ENCODE measurements at regions not wholly inside any gene's neighbourhood (a gene's known extent, or its start where the extent isn't known, plus 50 kb on each side); places are given as distances from the start of the nearest gene placed in this dataset.
A peak's percentile ranks its signal among the peaks of the same experiment; 100 is the strongest.

DNA sequence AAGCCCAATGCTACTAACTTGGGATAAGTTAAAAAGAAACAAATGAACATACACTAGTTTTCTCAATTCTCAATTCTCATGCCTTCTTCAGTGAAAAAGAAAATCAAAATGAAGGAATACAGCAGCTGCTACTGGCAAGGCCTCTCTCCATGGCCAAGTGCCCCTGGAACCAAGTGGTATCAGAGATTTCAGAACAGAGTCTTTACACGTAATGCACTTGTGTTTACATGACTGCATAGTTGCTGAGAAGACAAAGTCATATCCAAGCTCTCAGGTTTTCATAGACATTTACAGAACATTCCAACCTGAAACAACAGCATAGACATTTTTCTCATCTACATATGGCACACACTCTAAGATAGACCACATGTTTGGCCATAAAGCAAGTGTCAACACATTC lies 789.9 kb downstream of the CBLN2 start:
- DNase-seq (ENCODE audit: low spot score) = no peak

DNA sequence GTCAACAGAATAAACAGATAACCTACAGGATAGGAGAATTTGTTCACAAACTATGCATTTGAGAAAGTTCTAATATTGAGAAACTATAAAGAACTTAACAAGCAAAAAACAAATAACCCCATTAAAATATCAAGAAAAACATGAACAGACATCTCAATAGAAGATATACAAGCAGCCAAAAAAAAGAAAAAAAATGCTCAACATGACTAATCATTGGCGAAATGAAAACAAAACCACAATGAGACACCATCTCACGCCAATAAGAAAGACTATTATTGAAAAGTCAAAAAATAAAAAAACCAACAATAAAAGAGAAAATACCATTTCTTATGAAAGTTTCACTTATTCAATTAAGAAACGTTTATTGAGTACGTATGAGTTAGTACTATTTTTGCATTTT lies 800.5 kb downstream of the CBLN2 start:
- DNase-seq (ENCODE audit: low spot score) = no peak

- DNase-seq (ENCODE audit: low spot score) = no peak
These were observed 814.5 kb downstream of the CBLN2 start for GRCh38 chr18:71729611-71730010.

- DNase-seq (ENCODE audit: low spot score) = no peak
These were observed 816.2 kb downstream of the CBLN2 start for GRCh38 chr18:71727909-71728308.

GRCh38 chr18:71725256-71725655 lies 818.9 kb downstream of the CBLN2 start:
- no peak for DNase-seq (ENCODE audit: low spot score)

GRCh38 chr18:71707985-71708500 lies 836.1 kb downstream of the CBLN2 start:
- DNase-seq (ENCODE audit: low spot score) = peak; percentile 1

DNA sequence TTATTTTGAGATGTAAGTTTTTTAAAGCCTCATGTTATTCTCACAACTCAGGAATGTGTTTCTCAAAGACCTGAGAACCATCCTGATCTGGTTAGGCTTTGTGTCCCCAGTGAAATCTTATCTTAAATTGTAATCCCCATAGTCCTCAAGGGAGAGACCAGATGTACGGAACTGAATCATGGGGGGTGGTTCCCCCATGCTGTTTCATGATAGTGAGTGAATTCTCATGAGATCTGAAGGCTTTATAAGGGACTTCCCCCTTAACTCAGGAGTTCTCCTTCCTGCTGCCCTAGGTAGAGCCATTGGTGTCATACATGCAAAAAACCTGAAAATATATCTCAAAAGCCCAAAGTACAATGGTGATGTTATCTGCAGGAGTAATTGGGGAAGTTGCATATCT lies 836.7 kb downstream of the CBLN2 start:
- DNase-seq (ENCODE audit: low spot score) = no peak

DNA sequence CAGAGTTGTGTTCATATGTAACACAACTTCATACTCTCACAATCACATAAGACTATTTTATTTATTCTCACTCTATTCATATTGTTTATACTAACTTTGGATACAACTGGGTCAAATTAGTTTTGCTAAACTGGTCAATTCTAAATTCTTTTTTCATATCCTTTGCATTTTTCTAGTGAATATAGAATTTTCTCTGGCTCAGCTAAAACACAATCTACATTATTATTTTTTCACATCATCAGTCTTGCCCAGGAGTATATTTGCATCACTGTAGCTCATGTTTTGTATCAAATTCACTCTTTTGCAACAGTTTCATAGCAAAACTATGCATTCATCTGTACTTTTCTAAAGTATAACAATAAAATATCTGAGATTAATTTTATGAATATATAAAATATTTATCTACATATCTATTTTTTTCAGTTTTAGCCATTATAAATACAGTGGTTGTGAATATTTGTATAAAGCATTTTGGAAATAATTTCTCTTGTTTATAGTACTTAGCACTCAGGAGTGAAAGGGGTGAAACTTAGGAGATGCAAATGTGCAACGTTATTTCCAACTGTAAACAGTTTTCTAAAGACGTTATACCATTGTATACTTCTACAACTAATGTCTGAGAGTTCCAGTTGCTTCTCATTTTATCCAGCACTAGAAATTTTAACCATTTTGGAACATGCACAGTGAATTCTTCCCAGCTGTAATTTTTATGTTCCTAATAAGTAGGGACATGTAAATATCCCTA lies 854.6 kb downstream of the CBLN2 start:
- DNase-seq (ENCODE audit: low spot score) = no peak

DNA sequence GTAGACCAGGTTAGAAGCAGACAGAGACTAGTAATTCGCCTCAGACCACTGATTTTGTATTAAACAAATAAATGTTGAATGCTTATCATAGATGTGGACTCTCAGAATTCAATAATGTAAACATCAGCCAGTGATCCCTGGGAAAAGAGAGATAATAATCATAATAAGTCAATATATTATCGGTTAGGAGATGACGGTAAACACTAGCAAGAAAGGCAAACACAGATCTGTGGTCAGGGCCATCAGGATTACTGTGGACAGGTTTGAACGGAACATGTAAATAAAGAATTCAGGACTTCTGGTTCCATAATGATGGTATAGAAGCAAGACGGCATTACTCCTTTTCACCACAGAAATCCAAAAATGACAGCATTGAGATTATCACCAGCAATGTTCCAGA lies 861.6 kb downstream of the CBLN2 start:
- DNase-seq (ENCODE audit: low spot score) = no peak

- DNase-seq (ENCODE audit: low spot score) = no peak
These were observed 866.0 kb downstream of the CBLN2 start for GRCh38 chr18:71678144-71678543.

DNA sequence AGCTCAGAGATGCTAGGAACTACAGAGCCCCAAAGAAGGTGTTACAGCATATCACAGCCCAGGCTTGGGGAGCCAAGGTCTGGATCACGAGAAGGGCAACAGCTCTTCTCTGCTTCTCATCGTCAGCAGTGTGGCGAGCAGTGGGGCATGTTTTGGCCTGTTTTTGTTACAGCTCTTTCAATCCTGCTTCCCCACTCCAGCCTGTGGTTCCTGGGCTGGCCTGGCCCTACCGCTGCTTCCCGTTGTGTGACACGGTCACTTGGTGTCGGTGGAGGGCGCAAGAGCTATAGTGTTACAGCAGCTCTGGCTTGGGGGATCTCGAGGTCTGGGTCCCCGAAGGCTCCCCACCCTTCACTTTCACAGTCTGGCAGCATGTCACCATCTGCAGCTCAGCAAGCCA lies 870.2 kb downstream of the CBLN2 start:
- DNase-seq (ENCODE audit: low spot score) = no peak

GRCh38 chr18:71673498-71673897 lies 870.6 kb downstream of the CBLN2 start:
- DNase-seq (ENCODE audit: low spot score) = no peak

GRCh38 chr18:71666481-71666880 lies 877.7 kb downstream of the CBLN2 start:
- no peak for DNase-seq (ENCODE audit: low spot score)

DNA sequence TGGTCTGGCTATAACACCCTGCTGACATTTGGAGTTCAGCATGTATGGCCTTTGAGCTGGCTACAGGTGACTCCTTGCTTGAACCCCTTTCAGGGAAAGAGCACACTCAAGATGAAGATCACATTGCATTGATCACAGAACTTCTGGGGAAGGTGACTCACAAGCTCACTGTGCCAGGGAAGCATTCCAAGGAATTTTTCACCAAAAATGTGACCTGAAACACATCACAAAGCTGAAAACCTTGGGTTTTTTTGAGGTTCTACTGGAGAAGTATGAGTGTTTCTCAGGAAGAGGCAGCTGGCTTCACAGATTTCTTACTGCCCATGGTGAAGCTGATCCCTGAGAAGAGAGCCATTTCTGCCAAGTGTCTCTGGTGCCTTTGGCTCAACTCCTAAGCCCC lies 879.0 kb downstream of the CBLN2 start:
- DNase-seq (ENCODE audit: low spot score) = no peak

- no peak for DNase-seq (ENCODE audit: low spot score)
These were observed 900.3 kb downstream of the CBLN2 start for GRCh38 chr18:71643822-71644221.

DNA sequence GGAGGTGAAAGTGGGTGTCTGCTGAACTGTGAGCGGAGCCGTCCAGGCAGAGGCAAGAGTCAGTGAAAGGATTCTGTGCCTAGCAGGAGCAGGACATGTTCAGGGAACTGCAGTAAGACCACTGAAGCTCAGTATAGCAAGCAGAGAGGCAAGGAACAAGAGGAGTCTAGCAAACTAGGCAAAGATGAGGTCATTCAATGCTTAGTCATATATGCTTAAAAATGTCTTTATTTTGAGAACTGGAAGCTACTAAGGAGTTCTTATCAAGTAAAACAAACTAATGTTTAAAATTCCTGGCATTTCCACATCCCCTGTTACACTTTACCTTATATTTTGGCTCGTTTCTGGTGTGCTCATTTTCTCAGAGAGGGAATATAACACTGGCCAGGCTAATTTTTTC lies 913.4 kb downstream of the CBLN2 start:
- DNase-seq (ENCODE audit: low spot score) = no peak

GRCh38 chr18:71625556-71626090 lies 918.5 kb downstream of the CBLN2 start:
- DNase-seq (ENCODE audit: low spot score) = no peak

DNA sequence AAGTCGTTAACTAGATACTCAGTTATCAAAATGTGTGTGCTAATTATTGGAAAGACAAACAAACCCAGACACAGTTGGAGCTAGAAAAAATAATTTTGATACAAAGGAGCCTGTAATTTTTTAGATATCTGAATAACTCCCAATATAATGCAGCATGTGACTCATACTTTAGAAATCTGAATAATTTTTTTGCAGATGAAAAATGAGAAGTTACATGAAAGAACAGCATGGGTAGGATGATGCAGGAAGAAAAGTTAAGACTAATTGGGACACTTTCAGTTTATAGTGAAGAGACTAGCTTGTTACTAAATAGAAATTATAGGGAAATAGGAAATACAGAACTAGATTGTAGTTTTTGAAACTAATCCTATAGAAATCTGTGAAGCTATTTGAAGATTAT lies 945.8 kb downstream of the CBLN2 start:
- no peak for DNase-seq (ENCODE audit: low spot score)

GRCh38 chr18:71597219-71597618 lies 946.9 kb downstream of the CBLN2 start:
- DNase-seq (ENCODE audit: low spot score) = no peak

- DNase-seq (ENCODE audit: low spot score) = no peak
These were observed 960.9 kb downstream of the CBLN2 start for GRCh38 chr18:71583252-71583651.

GRCh38 chr18:71554686-71555085 lies 989.5 kb downstream of the CBLN2 start:
- no peak for DNase-seq (ENCODE audit: low spot score)

- no peak for DNase-seq (ENCODE audit: low spot score)
These were observed 1002.5 kb downstream of the CBLN2 start for GRCh38 chr18:71541643-71542042.

GRCh38 chr18:71529703-71530303 lies 1014.3 kb downstream of the CBLN2 start:
- DNase-seq (ENCODE audit: low spot score) = no peak

Measured in umbilical cord (tissue), 1 donor.